ENCODE measurements at regions not wholly inside any gene's neighbourhood (a gene's known extent, or its start where the extent isn't known, plus 50 kb on each side); places are given as distances from the start of the nearest gene placed in this dataset.

DNA sequence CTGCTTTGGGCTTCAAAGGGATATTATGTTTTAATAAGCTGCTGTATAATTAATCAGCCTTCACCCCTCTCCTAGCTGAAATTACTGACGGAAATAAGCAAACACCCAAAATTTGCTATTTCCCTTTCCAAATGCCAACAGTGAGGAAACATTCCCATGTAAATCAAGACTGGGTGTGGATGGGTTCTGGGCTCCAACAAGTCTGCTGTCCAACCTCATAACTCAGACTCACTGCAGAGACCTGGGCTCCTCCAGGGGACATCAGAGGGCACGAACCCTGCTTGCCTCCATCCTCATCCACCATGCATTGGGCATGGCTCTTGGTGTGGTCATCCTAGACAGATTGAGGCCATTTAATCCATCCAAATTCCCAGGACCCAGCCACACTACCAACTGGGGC lies 173.7 kb downstream of the C1D start:
- TF ChIP-seq, protein P1, sequence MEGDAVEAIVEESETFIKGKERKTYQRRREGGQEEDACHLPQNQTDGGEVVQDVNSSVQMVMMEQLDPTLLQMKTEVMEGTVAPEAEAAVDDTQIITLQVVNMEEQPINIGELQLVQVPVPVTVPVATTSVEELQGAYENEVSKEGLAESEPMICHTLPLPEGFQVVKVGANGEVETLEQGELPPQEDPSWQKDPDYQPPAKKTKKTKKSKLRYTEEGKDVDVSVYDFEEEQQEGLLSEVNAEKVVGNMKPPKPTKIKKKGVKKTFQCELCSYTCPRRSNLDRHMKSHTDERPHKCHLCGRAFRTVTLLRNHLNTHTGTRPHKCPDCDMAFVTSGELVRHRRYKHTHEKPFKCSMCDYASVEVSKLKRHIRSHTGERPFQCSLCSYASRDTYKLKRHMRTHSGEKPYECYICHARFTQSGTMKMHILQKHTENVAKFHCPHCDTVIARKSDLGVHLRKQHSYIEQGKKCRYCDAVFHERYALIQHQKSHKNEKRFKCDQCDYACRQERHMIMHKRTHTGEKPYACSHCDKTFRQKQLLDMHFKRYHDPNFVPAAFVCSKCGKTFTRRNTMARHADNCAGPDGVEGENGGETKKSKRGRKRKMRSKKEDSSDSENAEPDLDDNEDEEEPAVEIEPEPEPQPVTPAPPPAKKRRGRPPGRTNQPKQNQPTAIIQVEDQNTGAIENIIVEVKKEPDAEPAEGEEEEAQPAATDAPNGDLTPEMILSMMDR (IDR thresholded peaks at IDR 0.05; ENCODE audit: low read length, missing control alignments): no peak
- no peak for DNase-seq (ENCODE audit: low read depth)
- no peak overlapping the region for H3K4me3 ChIP-seq (replicated peaks; ENCODE audit: low read depth, low read length)

DNA sequence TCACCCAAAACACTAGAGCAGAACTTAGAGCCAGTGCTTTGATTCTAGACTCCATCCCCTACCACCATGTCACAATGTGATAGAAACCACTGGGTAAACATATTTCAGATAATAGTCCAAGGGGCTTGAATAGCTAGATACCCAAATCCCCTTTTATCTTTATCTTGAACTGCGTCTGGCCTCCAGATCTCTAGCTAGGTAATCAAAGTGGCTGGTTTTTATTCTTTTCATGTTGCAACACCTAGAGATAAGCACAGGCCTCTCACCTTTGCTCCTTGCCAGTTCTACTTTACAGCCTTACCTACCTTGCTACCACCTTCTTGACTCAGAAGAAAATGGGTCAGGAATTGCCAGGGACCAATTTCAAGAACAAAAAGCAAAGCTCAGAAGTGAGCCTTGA lies 171.2 kb downstream of the C1D start:
- no peak overlapping the region for H3K4me3 ChIP-seq (replicated peaks; ENCODE audit: low read depth, low read length)
- DNase-seq (ENCODE audit: low read depth): no peak
- TF ChIP-seq, protein P1 (IDR thresholded peaks at IDR 0.05; ENCODE audit: low read length, missing control alignments): no peak

DNA sequence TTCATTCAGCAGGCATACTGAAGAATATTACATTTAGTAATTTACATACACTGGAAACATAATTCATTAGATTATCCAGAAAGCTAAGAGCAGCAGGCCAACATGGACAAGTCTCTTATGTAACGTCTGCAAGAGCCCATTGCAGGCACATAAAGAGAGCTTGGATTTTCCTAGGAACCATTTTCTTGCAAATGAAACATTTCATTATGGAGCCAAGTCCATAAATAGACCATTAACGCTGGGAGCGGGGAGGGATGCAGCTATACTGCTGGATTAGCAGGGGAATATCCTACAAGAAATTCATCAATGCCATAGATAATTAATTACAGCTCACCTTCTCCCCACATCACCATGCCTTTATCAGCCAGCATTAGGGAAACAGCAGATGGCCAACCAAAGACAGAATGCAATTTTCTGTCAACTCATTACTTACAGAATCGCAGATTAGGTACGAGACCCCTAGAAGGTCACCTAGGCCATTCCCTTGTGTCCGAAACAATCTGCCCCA lies 170.4 kb downstream of the C1D start:
- H3K4me3 ChIP-seq (replicated peaks; ENCODE audit: low read depth, low read length): no peak overlapping the region
- DNase-seq (ENCODE audit: low read depth): no peak
- TF ChIP-seq, protein P1 (IDR thresholded peaks at IDR 0.05; ENCODE audit: low read length, missing control alignments): no peak

DNA sequence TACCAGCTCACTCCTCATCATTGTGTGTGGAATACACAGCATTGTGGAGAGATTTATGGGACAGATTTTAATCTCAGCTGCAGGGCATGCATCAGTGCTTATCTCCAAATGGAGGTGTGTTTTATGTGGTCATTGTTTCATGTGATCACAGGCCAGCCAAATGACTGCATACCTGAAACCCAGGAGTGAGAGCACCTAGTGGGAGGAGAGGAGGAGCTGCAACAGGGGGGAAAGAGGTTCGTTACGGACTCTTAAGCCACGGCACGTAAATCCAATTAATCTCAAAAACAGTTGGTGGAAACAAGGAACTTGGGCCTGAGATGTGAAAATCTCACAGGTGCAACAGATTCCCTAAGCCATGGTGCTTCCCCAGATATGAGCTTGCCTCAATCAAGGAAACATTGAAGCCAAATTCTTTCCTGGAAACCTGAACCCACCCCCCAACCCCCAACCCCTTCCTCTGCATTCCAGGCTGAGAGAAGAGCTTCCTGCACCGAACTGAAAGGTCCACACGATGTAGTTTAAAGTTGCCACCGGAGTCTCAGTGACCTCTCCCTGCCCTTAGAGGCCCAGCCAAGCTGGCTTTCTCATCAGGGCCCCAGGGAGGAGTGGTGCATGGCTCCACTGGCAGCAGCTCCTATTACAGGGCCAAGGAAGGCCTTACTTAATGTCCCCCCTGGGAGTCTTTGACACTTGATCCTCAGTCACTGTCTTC lies 167.4 kb downstream of the C1D start:
- TF ChIP-seq, protein P1 (IDR thresholded peaks at IDR 0.05; ENCODE audit: low read length, missing control alignments): no peak
- no peak for DNase-seq (ENCODE audit: low read depth)
- H3K4me3 ChIP-seq (replicated peaks; ENCODE audit: low read depth, low read length): no peak overlapping the region

DNA sequence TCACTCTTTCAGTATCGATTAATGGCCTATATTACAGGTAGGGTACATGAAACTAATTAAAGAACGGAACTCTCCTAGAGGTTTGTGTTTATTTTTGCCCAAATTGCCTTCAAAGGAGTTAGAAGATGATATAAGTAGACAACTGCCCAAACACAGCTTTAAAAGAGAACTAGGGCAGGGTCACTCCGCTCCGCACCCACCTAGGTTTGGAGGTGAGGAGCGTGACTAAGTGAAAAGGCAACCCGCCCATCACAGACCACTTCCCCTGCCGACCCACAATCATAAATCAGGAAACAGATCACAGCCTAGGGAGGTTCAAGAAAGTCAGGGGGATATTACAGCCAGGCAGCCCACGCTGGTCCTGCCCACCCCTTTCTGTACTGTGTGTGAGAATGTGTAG lies 166.7 kb downstream of the C1D start:
- no peak overlapping the region for H3K4me3 ChIP-seq (replicated peaks; ENCODE audit: low read depth, low read length)
- no peak for DNase-seq (ENCODE audit: low read depth)
- TF ChIP-seq, protein P1 (IDR thresholded peaks at IDR 0.05; ENCODE audit: low read length, missing control alignments): no peak

DNA sequence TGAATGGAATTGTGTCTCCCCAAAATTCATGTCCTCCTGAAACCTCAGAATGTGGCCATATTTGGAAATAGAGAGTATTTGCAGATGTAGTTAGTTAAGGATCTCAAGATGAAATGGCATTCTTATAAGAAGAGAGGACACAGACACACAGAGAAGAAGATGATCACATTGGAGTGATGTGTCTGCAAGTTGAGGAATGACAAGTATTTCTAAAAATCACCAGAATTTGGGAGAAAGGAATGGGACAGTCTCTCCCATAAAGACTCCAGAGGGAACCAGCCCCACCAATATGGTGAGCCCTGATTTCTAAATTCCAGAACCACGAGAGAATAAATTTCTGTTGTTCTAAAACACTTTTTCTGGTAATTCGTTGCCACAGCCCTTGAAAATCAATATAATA lies 166.3 kb downstream of the C1D start:
- DNase-seq (ENCODE audit: low read depth): no peak
- TF ChIP-seq, protein P1 (IDR thresholded peaks at IDR 0.05; ENCODE audit: low read length, missing control alignments): no peak
- H3K4me3 ChIP-seq (replicated peaks; ENCODE audit: low read depth, low read length): no peak overlapping the region

DNA sequence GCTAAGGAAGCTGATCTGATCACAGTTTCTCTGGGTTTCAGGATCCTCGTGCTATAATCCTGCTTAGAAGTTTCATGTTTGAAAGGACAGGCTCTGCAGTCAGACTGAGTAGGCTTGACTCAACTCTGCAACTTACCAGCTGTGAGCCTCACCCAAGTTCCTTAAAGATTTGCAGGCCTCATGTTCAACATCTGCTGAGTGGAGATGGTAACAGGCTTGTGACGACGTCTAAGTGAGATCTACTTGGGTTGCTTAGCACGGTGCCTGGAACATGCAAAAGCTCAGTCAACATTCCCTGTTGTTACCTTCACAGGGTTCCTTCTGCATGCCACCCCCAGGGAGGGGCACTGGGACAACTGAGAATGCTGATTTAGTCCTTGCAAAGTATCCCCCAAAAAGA lies 164.2 kb downstream of the C1D start:
- TF ChIP-seq, protein P1 (IDR thresholded peaks at IDR 0.05; ENCODE audit: low read length, missing control alignments): no peak
- H3K4me3 ChIP-seq (replicated peaks; ENCODE audit: low read depth, low read length): no peak overlapping the region
- no peak for DNase-seq (ENCODE audit: low read depth)
